Fibroblast of villous mesenchyme (primary cell): ENCODE measurements at regions not wholly inside any gene's neighbourhood (a gene's known extent, or its start where the extent isn't known, plus 50 kb on each side); places are given as distances from the start of the nearest gene placed in this dataset.

Experiments
- DNase-seq: peaks from one replicate; pipeline ENCODE4 v3.0.0-alpha.2; 2010; ENCODE audit warnings: low read depth
- H3K4me3 ChIP-seq: 2 replicates; pipeline ENCODE4 v1.5.1; 2011; ENCODE audit warnings: low read depth, mild to moderate bottlenecking, low read length
- TF ChIP-seq, protein P1 (sequence below): IDR thresholded peaks from 2 replicates; pipeline ENCODE4 v1.5.1; 2012; ENCODE audit warnings: low read depth, mild to moderate bottlenecking, low read length; ENCODE audit not compliant: insufficient read depth

GRCh38 chr9:23079798-23080197 lies 633.2 kb downstream of the DMRTA1 start:
- TF ChIP-seq, protein P1, sequence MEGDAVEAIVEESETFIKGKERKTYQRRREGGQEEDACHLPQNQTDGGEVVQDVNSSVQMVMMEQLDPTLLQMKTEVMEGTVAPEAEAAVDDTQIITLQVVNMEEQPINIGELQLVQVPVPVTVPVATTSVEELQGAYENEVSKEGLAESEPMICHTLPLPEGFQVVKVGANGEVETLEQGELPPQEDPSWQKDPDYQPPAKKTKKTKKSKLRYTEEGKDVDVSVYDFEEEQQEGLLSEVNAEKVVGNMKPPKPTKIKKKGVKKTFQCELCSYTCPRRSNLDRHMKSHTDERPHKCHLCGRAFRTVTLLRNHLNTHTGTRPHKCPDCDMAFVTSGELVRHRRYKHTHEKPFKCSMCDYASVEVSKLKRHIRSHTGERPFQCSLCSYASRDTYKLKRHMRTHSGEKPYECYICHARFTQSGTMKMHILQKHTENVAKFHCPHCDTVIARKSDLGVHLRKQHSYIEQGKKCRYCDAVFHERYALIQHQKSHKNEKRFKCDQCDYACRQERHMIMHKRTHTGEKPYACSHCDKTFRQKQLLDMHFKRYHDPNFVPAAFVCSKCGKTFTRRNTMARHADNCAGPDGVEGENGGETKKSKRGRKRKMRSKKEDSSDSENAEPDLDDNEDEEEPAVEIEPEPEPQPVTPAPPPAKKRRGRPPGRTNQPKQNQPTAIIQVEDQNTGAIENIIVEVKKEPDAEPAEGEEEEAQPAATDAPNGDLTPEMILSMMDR: no peak

GRCh38 chr9:23081377-23081776 lies 634.8 kb downstream of the DMRTA1 start:
- no peak overlapping the region for H3K4me3 ChIP-seq
- TF ChIP-seq, protein P1: no peak
- DNase-seq: no peak

More at GRCh38 chr9:23079798-23080197, 633.2 kb downstream of the DMRTA1 start:
- no peak for DNase-seq
- H3K4me3 ChIP-seq: no peak overlapping the region

DNA sequence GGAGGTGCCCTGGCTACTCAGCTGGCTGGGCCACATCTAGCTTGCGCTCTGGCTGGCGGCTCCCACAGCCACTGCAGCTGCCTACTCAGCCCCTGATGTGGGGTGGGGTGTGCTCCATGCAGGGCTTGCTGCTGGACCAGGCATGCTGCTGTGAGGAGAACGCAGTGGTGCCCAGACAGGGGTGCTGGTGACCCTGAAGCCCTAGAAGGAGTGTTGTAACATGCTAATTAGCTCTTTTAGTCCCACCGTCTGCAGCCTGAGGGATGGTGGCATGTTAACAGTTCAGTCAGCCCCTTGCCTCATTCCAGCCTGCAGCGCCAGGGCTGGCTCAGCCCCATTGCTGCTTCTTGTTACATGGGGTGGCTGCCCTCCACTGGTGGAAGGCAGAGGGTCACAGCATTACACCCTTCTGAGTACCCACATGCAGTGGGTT lies 642.3 kb downstream of the DMRTA1 start:
- no peak for DNase-seq
- no peak overlapping the region for H3K4me3 ChIP-seq
- TF ChIP-seq, protein P1: no peak

DNA sequence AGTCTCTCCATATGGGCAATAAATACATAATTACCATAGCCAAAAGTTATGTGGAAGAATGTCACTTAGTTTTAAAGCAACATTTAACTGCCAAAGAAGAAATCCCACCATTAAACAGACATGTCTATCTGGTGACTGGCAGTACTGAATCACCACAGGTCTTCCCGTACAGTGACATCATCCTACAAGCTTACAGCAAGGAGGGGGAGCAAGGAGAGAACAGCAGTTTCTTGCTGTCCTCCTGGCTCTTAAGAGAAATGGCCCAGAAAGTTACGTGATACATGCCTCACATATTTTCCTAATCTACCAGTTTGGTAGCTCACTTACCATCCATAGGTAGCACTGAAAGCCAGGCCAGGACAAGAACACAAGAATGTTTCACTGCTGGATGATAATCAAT lies 671.0 kb downstream of the DMRTA1 start:
- TF ChIP-seq, protein P1: no peak
- DNase-seq: no peak
- H3K4me3 ChIP-seq: no peak overlapping the region

- TF ChIP-seq, protein P1: no peak
- H3K4me3 ChIP-seq: no peak overlapping the region
- DNase-seq: no peak
These were observed 674.0 kb downstream of the DMRTA1 start for GRCh38 chr9:23120630-23121029.

- TF ChIP-seq, protein P1: no peak
- H3K4me3 ChIP-seq: no peak overlapping the region
- no peak for DNase-seq
These were observed 676.5 kb downstream of the DMRTA1 start for GRCh38 chr9:23123048-23123632.

DNA sequence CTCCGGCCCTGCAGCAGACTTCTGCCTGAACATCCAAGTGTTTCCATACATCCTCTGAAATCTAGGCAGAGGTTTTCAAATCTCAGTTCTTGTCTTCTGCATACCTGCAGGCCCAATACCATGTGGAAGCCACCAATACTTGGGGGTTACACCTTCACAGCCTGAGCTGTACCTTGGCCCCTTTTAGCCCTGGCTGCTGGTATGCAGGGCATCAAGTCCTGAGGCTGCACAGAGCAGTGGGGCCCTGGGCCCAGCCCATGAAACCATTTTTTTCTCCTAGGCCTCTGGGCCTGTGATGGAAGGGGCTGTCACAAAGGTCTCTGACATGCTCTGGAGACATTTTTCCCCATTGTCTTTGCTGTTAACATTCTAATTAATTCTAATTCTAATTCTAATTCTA lies 680.6 kb downstream of the ELAVL2 start:
- no peak for DNase-seq
- TF ChIP-seq, protein P1: no peak
- no peak overlapping the region for H3K4me3 ChIP-seq
